NCI-H345 (cell line): ENCODE measurements at regions not wholly inside any gene's neighbourhood (a gene's known extent, or its start where the extent isn't known, plus 50 kb on each side); places are given as distances from the start of the nearest gene placed in this dataset.
"Not testable (repeated sequence)": the region's sequence is repeated elsewhere in the genome, so short reads cannot be mapped to it uniquely, and the experiment has no call there.

Source experiments
- DNase-seq: peaks from one replicate; lab custom pipeline; 2025; lab: John Stamatoyannopoulos, UW

DNA sequence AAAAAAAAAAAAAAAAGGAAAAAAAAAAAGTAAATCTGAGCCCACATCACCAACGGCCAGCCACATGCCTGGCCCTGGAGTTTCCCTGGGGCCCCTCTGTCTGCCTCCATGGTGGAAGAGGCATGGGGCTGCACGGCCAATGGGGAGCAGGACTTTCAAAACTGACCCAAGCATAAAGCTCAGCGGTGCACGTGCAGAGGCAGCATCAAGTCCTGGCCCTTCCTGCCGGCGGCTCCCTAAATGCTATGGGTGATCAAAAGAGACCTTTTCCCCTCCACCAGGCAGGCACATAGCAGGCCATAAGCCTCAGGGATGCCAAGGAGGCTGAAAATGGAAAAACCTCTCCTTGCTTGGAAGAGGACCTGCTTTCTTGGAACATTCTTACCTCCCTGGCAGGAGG is 94.3 kb downstream of the OAT start:
- DNase-seq, result no peak

DNA sequence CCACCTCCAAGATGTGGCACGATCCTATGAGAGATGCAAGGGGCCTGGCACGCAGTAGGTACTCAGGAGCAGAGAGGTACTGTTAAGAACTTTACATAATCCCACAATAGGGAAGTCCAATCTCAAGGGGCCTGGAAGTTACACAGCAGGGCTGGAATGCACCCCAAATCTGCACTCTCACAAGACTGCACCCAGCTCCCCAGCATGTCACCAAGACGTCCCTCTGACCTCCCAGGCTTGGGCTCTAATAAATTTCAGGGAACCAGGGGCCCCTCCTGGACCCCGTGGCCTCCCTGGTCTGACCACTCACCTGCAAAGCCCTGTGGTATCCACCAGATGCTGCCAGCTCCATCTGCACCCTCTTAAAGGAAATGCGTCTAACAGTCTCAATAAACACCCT is 94.9 kb downstream of the OAT start:
- DNase-seq, result no peak

- DNase-seq, result no peak
Measured at GRCh38 chr10:124323111-124323725, 95.5 kb downstream of the OAT start.

GRCh38 chr10:124322191-124322980 is 96.3 kb downstream of the OAT start:
- DNase-seq, result no peak

DNA sequence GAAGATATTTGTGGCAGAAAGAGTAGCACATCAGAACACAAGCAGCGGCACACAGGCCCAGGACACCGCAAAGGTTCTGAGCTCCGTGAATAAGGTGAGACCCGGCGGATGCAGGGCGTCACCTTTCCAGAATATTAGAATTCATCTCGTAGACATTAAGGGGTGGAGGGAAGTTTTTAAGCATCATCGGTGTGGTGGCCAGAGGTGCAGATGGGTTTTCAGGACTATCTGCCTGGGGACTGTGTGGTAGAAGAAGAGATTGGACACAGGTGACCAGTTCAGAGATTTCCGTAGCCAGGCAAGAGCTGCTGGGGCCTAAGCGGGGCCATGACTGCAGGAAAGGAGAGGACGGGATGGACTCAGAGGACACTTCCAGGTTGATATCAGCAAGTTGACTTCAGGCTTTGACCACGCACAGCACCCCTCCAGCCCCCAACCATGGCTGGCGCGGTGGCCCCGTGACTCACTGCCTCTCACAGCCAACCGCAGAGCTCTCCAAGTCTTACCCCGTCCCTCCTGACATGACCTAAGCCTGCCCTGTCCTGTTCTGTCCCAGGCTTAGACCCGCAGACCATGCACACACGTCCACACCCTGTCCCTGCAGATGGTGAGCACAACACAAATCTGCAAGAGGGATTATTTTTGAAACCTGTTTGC is 97.2 kb downstream of the OAT start:
- no peak for DNase-seq

- no peak for DNase-seq
Measured at GRCh38 chr10:124320778-124321432, 97.8 kb downstream of the OAT start.

DNA sequence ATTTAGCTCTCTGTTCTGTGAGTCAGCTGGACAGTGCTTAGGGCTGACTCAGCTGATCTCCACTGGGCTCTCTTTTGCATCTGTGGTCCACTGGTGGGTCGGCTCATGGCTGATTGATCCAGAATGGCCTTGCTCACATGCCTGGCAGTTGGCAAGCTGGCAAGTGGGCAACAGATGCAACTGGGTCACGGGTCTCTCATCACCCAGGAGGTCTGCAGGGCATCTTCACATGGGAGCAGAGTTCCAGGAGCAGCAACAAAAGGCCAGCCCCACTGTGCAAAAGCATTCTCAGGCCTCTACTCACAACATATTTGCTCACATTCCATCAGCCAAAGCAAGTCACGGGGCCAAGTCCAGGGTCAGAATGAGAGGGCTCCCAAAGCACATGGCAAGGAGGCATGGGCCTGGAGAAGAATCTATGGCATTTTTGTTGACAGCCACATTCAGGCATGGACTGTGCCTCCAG is 98.8 kb downstream of the OAT start:
- no peak for DNase-seq

DNA sequence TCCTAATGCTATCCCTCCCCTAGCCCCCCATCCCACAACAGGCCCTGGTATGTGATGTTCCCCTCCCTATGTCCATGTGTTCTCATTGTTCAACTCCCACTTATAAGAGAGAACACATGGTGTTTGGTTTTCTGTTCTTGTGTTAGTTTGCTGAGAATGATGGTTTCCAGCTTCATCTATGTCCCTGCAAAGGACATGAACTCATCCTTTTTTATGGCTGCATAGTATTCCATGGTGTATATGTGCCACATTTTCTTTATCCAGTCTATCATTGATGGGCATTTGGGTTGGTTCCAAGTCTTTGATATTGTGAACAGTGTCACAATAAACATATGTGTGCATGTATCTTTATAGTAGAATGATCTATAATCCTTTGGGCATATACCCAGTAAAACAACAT is 99.2 kb downstream of the OAT start:
- DNase-seq, result not testable (repeated sequence)

- DNase-seq, result no peak
Measured at GRCh38 chr10:124318811-124319210, 99.9 kb downstream of the OAT start.

DNA sequence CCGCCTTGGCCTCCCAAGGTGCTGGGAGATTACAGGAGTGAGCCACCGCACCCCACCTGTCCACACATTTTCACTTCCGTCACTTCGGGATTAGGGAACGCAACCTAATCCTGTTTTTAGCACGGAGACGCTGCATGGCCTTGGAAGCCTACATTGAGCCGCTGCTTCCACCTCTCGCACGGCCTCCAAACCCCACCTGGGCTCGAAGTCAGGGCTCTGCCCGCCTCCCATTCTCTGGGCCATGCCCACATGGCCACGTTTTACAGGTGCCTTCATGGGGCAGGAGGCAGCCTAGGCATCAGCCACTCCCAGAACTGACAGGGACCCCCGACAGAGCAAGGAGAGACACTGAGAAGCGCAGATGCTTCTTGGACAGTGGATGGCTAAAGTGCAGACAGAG is 100.6 kb downstream of the OAT start:
- no peak for DNase-seq

DNA sequence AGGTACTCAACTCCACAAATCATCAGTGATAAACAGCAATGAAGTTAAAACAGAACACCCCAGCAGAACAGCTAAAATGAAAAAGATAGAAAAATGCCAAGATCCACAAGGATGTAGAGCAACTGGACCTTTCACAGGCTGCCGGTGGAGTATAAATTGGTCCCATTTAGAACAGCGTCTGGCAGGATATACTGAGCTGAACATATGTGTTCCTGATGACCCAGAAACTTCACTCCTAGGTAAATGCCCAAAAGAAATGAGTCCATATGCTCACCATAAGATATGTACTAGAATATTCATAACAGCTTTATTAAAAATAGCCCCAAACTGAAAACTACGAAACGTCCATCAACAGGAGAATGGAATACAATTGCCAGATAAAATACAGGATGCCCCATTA is 102.4 kb downstream of the OAT start:
- DNase-seq, result no peak

DNA sequence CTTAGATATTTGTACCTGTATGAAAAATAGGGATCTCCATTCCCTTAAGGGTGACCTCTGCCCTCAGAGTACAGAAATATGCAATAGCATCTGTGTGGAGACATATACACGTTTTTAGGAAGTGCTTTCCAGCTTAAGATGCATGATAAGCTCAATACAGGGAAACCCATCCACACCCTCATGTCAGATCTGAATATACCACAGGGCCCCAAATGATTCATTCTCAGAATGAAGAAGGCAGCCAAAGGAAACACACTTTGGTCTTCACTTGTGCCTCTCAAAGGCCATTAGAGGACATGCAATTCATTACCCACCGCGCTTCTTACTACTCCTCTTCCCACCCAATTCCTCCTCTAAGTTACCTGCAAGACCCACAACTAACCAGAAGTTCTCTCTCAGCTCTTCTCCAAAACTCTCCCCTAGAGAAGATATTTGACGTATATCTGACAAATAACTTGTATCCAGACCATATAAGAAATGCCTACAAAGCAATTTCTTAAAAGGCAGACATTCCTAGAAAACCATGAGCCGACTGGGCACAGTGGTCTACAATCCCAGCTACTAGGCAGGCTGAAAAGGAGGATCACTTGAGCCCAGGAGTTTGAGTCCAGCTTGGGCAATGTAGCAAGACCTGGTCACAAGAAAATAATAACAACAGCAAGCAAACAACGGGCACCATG is 103.0 kb downstream of the OAT start:
- DNase-seq, result no peak

DNA sequence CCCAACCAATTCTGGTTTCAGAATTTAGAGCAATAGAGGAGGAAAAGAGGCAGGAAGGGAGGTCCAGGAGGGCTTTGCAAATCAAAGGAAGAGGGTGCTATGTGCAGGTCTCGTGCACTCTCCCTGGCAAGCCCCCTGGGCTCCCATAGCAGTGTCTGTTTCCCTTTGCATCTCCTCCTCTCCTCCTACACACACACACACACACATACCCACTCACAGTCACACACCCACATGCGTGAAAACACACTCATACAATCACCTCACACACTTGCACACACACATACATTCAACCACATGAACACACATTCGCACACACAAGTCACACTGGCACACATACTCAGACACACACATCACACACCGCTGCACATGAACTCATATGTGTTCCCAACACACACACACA is 105.3 kb downstream of the OAT start:
- no peak for DNase-seq

DNA sequence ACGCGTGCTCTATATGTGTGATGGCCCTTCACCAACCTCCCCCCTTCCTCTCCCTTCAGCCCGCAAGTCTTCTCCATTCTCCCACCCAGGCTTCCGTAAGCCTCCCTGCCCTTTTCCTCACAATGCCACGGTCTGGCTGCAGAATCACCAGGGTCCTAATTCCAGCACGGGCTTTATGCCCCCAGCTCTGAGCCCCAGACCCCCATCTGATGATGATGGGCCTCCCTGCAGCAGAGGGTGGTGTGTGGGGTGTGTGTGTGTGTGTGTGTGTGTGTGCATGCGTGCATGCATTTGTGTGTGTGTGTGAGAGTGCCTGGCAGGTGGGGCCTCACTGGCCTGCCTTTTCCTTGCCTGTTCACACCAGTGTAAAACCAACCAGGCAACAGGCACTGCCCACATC is 109.9 kb downstream of the OAT start:
- no peak for DNase-seq

DNA sequence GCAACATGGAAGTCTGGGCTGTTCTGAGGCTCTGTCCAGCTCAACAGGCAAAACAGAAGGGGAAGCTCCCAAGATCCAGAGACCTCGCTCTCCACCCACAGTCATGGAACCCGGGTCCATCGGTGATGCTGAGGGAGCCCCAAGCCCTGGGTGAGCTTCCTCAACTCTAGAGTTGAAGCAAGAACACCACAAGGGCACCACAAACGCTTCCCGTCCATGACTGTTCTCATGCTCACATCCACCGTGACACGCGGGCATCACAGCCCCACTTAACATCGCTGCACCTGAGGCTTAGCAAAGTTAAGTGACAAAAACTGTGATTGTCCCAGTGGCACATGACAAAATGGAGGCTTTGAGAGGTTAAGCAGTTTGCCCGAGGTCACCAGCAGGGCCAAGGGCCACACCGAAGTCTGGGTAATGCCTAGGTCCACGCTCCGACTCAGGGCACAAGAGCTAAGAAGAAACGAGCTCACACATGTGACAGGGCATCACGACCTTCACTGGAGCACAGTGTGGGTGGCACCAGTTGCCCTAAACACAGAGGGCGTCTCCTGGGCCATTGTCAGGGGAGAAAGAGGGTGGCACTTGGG is 110.6 kb downstream of the OAT start:
- DNase-seq, result no peak

DNA sequence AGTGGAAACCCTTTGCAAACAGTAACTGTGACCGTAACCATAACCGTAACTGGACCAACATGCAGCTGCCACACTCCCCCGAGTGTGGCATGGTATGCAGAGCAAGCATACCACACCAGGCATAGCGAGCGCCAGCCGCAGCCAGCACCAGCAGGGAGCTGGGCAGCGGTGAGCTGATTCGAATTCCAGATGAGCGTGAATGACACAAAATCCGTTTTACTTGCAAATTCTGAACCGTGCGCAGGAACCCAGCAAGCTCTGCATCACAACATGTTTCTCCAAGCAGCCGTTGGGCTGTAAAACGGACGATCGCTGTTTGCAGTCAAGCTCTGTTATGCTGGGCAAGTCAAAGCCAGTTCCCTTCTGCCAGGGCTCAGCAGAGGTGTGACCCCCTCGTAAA is 111.1 kb downstream of the OAT start:
- no peak for DNase-seq

- no peak for DNase-seq
Measured at GRCh38 chr10:124306922-124307371, 111.8 kb downstream of the OAT start.

- no peak for DNase-seq
Measured at GRCh38 chr10:124306520-124306919, 112.2 kb downstream of the OAT start.

DNA sequence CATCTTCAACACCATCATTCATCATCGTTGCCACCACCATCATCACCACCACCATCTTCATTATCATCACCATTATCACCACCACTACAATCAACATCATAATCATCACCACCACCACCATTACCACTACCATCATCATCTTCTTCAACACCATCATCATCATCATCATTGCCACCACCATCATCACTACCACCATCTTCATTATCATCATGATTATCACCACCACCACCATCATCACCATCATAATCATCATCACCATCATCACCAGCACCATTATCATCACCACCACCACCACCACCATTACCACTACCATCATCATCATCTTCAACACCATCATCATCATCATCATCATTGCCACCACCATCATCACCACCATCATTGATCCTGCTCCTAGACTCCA is 112.7 kb downstream of the OAT start:
- DNase-seq, result no peak

DNA sequence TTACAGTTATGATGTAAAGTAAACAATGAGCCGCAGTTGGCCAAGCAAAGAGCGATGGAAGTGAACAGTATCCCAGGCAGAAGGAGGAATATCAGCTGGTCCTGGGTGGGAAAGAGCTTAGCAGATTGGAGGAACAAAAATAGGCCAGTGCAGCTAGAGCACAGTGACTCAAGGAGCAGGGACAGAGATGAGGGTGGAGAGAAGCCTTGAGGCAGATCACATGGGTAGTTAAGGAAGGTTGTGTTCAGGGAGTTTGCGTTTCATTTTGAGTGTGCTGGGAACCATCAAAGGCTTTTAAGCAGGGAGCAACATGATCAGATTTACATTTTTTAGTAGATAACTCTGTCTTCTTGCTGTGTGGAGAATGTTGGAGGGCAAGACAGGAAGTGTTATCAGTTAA is 113.6 kb downstream of the OAT start:
- no peak for DNase-seq

DNA sequence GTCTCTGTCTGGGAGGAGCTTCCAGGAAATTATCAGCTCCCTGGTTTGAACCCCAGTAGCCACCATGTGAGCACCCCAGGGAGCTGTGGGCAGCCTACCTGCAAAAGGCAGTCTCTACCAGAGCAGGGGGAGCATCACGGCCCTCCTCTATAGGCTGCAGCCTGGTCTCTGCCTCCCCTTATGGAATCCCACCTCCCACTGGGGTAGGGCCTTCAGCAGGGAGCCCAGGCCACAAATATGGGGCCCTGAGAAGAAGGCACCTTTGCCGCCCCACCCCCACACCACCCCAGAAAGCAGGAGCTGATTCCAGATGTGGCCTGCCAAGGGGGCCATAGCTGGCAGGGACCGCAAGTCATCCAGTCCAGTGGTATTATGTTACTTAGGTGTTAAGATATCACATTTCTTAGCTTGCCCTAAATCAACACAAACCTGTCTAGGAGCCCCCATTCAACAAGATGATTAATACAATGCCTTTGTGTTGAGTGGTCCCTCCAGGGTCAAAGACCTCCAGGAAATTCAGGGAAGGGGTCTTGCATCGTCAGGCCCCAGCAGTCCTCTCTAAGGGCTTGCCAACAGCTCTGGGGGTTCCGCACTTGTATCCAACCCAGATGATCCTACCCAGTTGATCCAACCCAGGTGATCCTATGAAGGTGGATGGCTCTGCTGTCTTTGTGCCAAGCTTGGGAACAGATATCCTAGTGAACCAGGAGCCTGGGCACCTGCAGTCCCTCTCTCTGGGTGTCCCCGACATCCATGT is 114.9 kb downstream of the OAT start:
- DNase-seq, result no peak
